Activated CD4-positive, alpha-beta T cell treated with anti-CD3 and anti-CD28 coated beads, Interleukin-10, Interleukin-2, amounts not matched to agents 100 ng/mL and 50 ng/mL, durations not matched to agents 16 hours and 8 hours (primary cell): ENCODE measurements at regions not wholly inside any gene's neighbourhood (a gene's known extent, or its start where the extent isn't known, plus 50 kb on each side); places are given as distances from the start of the nearest gene placed in this dataset.
"Not testable (repeated sequence)": the region's sequence is repeated elsewhere in the genome, so short reads cannot be mapped to it uniquely, and the experiment has no call there.

ENCODE experiments used
- DNase-seq: peaks from one replicate; pipeline ENCODE4 v3.0.0-alpha.2; 2020

GRCh38 chr20:55678970-55679667, 326.2 kb downstream of the CBLN4 start:
- no peak for DNase-seq

GRCh38 chr20:55678126-55678525, 327.2 kb downstream of the CBLN4 start:
- DNase-seq, result no peak

- no peak for DNase-seq
Measured at GRCh38 chr20:55677011-55677410, 328.3 kb downstream of the CBLN4 start.

GRCh38 chr20:55676097-55676496, 329.2 kb downstream of the CBLN4 start:
- DNase-seq, result no peak

GRCh38 chr20:55668631-55669030, 336.7 kb downstream of the CBLN4 start:
- DNase-seq, result no peak

GRCh38 chr20:55667955-55668354, 337.4 kb downstream of the CBLN4 start:
- DNase-seq, result no peak

- DNase-seq, result no peak
Measured at GRCh38 chr20:55667024-55667423, 338.3 kb downstream of the CBLN4 start.

GRCh38 chr20:55656231-55656775, 349.0 kb downstream of the CBLN4 start:
- no peak for DNase-seq

GRCh38 chr20:55650657-55651360, 354.5 kb downstream of the CBLN4 start:
- no peak for DNase-seq

GRCh38 chr20:55649254-55649653, 356.1 kb downstream of the CBLN4 start:
- no peak for DNase-seq

- no peak for DNase-seq
Measured at GRCh38 chr20:55646851-55647250, 358.5 kb downstream of the CBLN4 start.

GRCh38 chr20:55641497-55641896, 363.8 kb downstream of the CBLN4 start:
- DNase-seq, result no peak

- no peak for DNase-seq
Measured at GRCh38 chr20:55635870-55636269, 369.4 kb downstream of the CBLN4 start.

GRCh38 chr20:55632592-55632991, 372.7 kb downstream of the CBLN4 start:
- DNase-seq, result no peak

- not testable (repeated sequence) for DNase-seq
Measured at GRCh38 chr20:55629143-55629542, 376.2 kb downstream of the CBLN4 start.

GRCh38 chr20:55626716-55627115, 378.6 kb downstream of the CBLN4 start:
- no peak for DNase-seq

- DNase-seq, result no peak
Measured at GRCh38 chr20:55616367-55616766, 389.0 kb downstream of the CBLN4 start.

GRCh38 chr20:55615818-55616217, 389.5 kb downstream of the CBLN4 start:
- DNase-seq, result no peak

- DNase-seq, result no peak
Measured at GRCh38 chr20:55614220-55614757, 391.0 kb downstream of the CBLN4 start.

GRCh38 chr20:55610756-55611155, 394.6 kb downstream of the CBLN4 start:
- no peak for DNase-seq

GRCh38 chr20:55605594-55605993, 399.7 kb downstream of the CBLN4 start:
- DNase-seq, result no peak

GRCh38 chr20:55597526-55597925, 407.8 kb downstream of the CBLN4 start:
- no peak for DNase-seq

GRCh38 chr20:55596431-55596830, 408.9 kb downstream of the CBLN4 start:
- DNase-seq, result no peak

- no peak for DNase-seq
Measured at GRCh38 chr20:55592866-55593265, 412.5 kb downstream of the CBLN4 start.
